ENCODE measurements at regions not wholly inside any gene's neighbourhood (a gene's known extent, or its start where the extent isn't known, plus 50 kb on each side); places are given as distances from the start of the nearest gene placed in this dataset.

- peaks cover 4% of the 10 kb centered on the region for H3K4me1 ChIP-seq (ENCODE audit: low read depth)
- intact Hi-C loops (cut with DNase I, micrococcal nuclease) = no loop called here
- H3K36me3 ChIP-seq (ENCODE audit: low read depth) = no peaks in the 10 kb centered on the region
- no peak overlapping the region for H3K4me3 ChIP-seq
- TF ChIP-seq, protein P1, sequence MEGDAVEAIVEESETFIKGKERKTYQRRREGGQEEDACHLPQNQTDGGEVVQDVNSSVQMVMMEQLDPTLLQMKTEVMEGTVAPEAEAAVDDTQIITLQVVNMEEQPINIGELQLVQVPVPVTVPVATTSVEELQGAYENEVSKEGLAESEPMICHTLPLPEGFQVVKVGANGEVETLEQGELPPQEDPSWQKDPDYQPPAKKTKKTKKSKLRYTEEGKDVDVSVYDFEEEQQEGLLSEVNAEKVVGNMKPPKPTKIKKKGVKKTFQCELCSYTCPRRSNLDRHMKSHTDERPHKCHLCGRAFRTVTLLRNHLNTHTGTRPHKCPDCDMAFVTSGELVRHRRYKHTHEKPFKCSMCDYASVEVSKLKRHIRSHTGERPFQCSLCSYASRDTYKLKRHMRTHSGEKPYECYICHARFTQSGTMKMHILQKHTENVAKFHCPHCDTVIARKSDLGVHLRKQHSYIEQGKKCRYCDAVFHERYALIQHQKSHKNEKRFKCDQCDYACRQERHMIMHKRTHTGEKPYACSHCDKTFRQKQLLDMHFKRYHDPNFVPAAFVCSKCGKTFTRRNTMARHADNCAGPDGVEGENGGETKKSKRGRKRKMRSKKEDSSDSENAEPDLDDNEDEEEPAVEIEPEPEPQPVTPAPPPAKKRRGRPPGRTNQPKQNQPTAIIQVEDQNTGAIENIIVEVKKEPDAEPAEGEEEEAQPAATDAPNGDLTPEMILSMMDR (IDR thresholded peaks at IDR 0.05) = no peak
- no peak for ATAC-seq
- no peaks in the 10 kb centered on the region for H3K9me3 ChIP-seq
- DNase-seq = no peak
Measured at GRCh38 chr1:184158896-184159681, 107.6 kb downstream of the TSEN15 start.

GRCh38 chr1:184160236-184160635 lies 108.7 kb downstream of the TSEN15 start:
- H3K4me1 ChIP-seq (ENCODE audit: low read depth) = peaks cover 4% of the 10 kb centered on the region
- TF ChIP-seq, protein P1 (IDR thresholded peaks at IDR 0.05) = no peak
- H3K4me3 ChIP-seq = no peak overlapping the region
- ATAC-seq (peak; percentile 45), DNase-seq (no peak)
- no peaks in the 10 kb centered on the region for H3K9me3 ChIP-seq
- intact Hi-C loops (cut with DNase I, micrococcal nuclease) = no loop called here
- H3K36me3 ChIP-seq (ENCODE audit: low read depth) = no peaks in the 10 kb centered on the region

- TF ChIP-seq, protein P1 (IDR thresholded peaks at IDR 0.05) = no peak
Measured at GRCh38 chr1:184161071-184161698, 109.7 kb downstream of the TSEN15 start.

DNA sequence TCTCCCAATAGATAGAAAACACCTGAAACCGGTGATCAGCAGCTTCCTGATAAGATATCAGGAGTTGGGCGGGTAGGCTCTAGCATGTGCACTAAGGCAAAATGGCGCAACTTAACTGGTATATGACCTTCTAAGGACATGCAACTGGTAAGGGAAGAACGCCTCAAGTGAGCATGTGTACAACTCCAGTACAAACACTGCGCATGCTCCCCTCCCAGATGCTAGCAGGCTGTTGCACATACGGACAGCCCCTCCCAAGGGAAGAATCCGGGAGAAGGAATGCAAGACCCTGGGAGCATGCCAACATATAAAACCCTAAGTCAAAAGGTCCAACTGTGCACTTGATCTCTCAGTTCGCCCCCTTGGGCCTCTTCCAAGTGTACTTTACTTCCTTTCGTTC lies 110.8 kb downstream of the TSEN15 start:
- TF ChIP-seq, protein P1 (IDR thresholded peaks at IDR 0.05) = no peak
- DNase-seq = no peak

More at GRCh38 chr1:184161071-184161698, 109.7 kb downstream of the TSEN15 start:
- Histone ChIP-seq H3K36me3 (ENCODE audit: low read depth) (no peaks in the 10 kb centered on the region), H3K4me3 (no peak overlapping the region), H3K4me1 (ENCODE audit: low read depth) (peaks cover 4% of the 10 kb centered on the region), H3K9me3 (no peaks in the 10 kb centered on the region)
- intact Hi-C loops (cut with DNase I, micrococcal nuclease) = no loop called here
- DNase-seq = no peak
- ATAC-seq = peak; percentile 45

GRCh38 chr1:184163674-184164465 lies 112.3 kb downstream of the TSEN15 start:
- no peaks in the 10 kb centered on the region for H3K9me3 ChIP-seq
- peaks cover 4% of the 10 kb centered on the region for H3K4me1 ChIP-seq (ENCODE audit: low read depth)
- intact Hi-C loops (cut with DNase I, micrococcal nuclease) = no loop called here
- TF ChIP-seq, protein P1 (IDR thresholded peaks at IDR 0.05) = no peak
- no peak for DNase-seq
- H3K36me3 ChIP-seq (ENCODE audit: low read depth) = no peaks in the 10 kb centered on the region
- H3K4me3 ChIP-seq = no peak overlapping the region
- ATAC-seq = peak; percentile 25

More for the DNA sequence above, 110.8 kb downstream of the TSEN15 start:
- Histone ChIP-seq H3K4me1 (ENCODE audit: low read depth) (peaks cover 4% of the 10 kb centered on the region), H3K9me3 (no peaks in the 10 kb centered on the region), H3K4me3 (no peak overlapping the region), H3K36me3 (ENCODE audit: low read depth) (no peaks in the 10 kb centered on the region)
- intact Hi-C loops (cut with DNase I, micrococcal nuclease) = no loop called here
- ATAC-seq = no peak
